ENCODE measurements at regions not wholly inside any gene's neighbourhood (a gene's known extent, or its start where the extent isn't known, plus 50 kb on each side); places are given as distances from the start of the nearest gene placed in this dataset.
"Not testable (repeated sequence)": the region's sequence is repeated elsewhere in the genome, so short reads cannot be mapped to it uniquely, and the experiment has no call there.

DNA sequence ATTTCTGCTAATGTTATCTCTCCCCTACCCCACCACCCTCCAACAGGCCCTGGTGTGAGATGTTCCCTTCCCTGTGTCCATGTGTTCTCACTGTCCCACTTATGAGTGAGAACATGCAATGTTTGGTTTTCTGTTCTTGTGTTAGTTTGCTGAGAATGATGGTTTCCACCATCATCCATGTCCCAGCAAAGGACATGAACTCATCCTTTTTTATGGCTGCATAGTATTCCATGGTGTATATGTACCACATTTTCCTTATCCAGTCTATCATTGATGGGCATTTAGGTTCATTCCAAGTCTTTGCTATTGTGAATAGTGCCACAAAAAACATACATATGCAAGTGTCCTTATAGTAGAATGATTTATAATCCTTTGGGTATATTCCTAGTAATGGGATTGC lies 104.5 kb downstream of the ZNF33B start:
- peaks cover 57% of the 10 kb centered on the region for H3K9me3 ChIP-seq (ENCODE audit: low read depth, low read length)
- H3K4me3 ChIP-seq (ENCODE audit: low read length); H3K4me1 ChIP-seq (ENCODE audit: insufficient read depth, low read length); H3K27me3 ChIP-seq (ENCODE audit: insufficient read depth, low read length): not testable (repeated sequence)

DNA sequence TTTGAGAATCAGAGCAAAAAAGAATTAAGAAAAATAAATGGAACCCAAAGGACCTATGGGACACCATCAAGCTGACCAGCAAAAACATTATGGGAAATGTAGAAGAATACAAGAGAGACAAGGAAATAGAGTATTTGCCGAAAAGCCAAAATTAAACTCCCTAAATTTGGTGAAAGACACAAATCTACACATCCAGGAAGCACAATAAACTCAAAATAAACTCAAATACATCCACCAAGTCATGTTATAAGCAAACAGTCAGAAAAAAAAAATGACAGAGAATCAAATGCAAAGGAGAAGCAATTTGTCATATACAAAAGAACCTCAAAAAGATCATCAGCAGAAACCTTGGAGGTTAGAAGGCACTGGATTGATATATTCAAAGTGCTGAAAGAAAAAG lies 105.4 kb downstream of the ZNF33B start:
- Histone ChIP-seq H3K4me3 (ENCODE audit: low read length) (no peak overlapping the region), H3K27me3 (ENCODE audit: insufficient read depth, low read length) (no peaks in the 10 kb centered on the region), H3K9me3 (ENCODE audit: low read depth, low read length) (peaks cover 57% of the 10 kb centered on the region), H3K4me1 (ENCODE audit: insufficient read depth, low read length) (no peaks in the 10 kb centered on the region)

DNA sequence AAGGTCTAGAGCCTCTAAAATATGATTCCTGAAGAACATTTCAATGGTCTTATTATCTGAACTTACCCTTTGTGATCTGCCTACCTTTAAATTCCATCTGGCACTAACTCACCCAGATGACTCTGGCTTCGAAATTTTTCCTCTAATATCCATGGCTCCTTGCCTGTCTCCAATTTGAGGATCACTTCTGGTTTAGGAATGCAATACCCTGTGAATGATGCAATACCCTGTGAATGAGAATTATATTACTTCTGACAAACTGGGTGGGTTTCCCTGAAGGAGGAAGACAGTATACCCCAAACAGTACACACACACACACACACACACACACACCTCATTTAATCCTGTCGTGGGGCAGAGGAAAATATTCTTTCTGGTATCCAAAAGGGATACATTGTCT lies 115.3 kb downstream of the ZNF33B start:
- no peaks in the 10 kb centered on the region for H3K27me3 ChIP-seq (ENCODE audit: insufficient read depth, low read length)
- H3K4me1 ChIP-seq (ENCODE audit: insufficient read depth, low read length), result no peaks in the 10 kb centered on the region
- no peak overlapping the region for H3K4me3 ChIP-seq (ENCODE audit: low read length)
- H3K9me3 ChIP-seq (ENCODE audit: low read depth, low read length), result peaks cover 63% of the 10 kb centered on the region

DNA sequence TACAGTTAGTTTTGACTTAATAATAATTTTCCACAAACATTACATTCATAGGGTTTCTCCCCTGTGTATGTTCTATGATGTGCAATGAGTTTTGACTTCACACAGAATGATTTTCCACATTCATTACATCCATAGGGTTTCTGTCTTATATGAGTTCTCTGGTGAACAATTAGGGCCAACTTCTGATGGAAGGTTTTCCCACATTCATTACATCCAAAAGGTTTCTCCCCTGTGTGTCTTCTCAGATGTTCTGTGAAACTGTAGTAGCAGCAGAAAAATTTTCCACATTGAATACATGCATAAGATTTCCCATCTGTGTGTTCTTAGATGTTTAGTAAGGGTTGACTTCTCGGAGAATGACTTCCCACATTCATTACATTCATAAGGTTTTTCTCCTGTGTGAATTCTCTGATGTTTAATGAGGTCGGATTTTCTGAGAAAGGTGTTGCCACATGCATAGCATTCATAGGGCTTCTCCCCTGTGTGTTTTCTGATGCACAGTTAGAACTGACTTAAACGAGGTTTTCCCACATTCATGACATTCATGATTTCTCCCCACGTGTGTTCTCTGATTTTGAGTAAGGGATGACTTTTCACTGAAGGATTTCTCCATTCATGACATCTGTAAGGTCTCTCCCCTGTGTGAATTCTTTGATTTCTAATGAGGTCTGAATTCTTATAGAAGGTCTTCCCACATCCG lies 118.5 kb downstream of the ZNF33B start:
- peaks cover 92% of the 10 kb centered on the region for H3K9me3 ChIP-seq (ENCODE audit: low read depth, low read length)
- no peaks in the 10 kb centered on the region for H3K27me3 ChIP-seq (ENCODE audit: insufficient read depth, low read length)
- no peaks in the 10 kb centered on the region for H3K4me1 ChIP-seq (ENCODE audit: insufficient read depth, low read length)
- H3K4me3 ChIP-seq (ENCODE audit: low read length), result no peak overlapping the region

GRCh38 chr10:42519079-42519478 lies 119.3 kb downstream of the ZNF33B start:
- Histone ChIP-seq H3K27me3 (ENCODE audit: insufficient read depth, low read length) (no peaks in the 10 kb centered on the region), H3K4me1 (ENCODE audit: insufficient read depth, low read length) (no peaks in the 10 kb centered on the region), H3K9me3 (ENCODE audit: low read depth, low read length) (peaks cover 95% of the 10 kb centered on the region), H3K4me3 (ENCODE audit: low read length) (no peak overlapping the region)

DNA sequence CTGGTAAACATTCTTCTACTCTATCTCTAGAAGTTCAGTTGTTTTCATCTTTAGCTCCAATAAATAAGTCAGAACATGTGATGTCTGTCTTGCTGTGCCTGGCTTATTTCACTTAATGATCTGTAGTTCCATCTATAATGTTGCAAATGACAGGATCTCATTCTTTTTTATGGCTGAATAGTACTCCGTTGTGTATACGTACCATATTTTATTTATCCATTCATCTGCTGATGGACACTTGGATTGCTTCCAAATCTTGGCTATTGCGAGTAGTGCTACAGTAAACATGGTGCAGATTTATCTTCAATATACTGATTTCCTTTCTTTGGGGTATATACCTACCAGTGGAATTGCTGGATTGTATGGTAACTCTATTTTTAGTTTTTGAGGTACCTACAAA lies 124.4 kb downstream of the ZNF33B start:
- no peaks in the 10 kb centered on the region for H3K4me1 ChIP-seq (ENCODE audit: insufficient read depth, low read length)
- peaks cover 82% of the 10 kb centered on the region for H3K9me3 ChIP-seq (ENCODE audit: low read depth, low read length)
- H3K27me3 ChIP-seq (ENCODE audit: insufficient read depth, low read length), result no peaks in the 10 kb centered on the region
- no peak overlapping the region for H3K4me3 ChIP-seq (ENCODE audit: low read length)

DNA sequence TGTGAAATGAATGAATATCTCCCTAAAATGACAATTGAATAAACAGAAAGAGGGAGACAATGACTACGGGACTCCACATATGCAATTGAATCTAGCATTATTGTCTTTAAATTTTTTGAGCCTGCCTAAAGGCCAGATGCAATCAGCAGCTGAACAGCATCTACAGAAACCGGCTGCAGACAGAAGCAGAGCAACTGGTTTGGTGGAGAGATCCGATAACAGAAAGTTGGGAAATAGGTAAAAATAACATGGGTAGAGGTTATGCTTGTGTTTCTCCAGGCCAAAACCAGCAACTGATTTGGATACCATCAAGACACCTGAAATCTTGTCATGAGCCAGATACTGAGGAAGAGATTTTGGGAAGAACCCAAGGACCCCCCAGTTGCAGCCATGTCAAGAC lies 146.6 kb downstream of the ZNF33B start:
- Histone ChIP-seq H3K4me3 (ENCODE audit: low read length) (no peak overlapping the region), H3K9me3 (ENCODE audit: low read depth, low read length) (no peaks in the 10 kb centered on the region), H3K27me3 (ENCODE audit: insufficient read depth, low read length) (no peaks in the 10 kb centered on the region), H3K4me1 (ENCODE audit: insufficient read depth, low read length) (no peaks in the 10 kb centered on the region)

DNA sequence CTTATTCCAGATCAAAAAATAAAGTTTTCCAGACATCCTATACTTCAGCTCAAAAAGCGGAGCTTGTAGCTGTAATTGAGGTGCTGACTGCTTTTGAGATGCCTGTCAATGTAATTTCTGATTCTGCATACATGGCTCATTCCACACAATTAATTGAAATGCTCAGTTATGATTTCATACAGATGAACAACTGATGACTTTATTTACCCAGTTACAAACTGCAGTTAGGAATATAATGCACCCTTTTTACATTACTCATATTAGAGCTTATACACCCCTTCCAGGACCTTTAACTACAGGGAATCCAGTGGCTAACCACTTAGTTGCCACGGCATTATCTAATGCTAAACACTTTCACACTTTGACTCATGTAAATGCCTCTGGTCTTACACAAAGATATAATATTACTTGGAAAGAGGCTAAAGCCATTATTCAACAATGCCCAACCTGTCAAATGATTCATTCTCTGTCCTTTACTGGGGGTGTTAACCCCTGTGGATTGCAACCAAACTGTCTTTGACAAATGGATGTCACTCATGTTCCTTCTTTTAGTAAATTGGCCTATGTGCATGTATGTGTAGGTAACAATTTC lies 147.3 kb downstream of the ZNF33B start:
- Histone ChIP-seq H3K9me3 (ENCODE audit: low read depth, low read length) (no peaks in the 10 kb centered on the region), H3K4me3 (ENCODE audit: low read length) (no peak overlapping the region)

GRCh38 chr10:42490368-42490767 lies 148.0 kb downstream of the ZNF33B start:
- H3K4me1 ChIP-seq (ENCODE audit: insufficient read depth, low read length), result no peaks in the 10 kb centered on the region
- H3K9me3 ChIP-seq (ENCODE audit: low read depth, low read length), result no peaks in the 10 kb centered on the region
- no peak overlapping the region for H3K4me3 ChIP-seq (ENCODE audit: low read length)
- no peaks in the 10 kb centered on the region for H3K27me3 ChIP-seq (ENCODE audit: insufficient read depth, low read length)

More for the DNA sequence above, 147.3 kb downstream of the ZNF33B start:
- no peaks in the 10 kb centered on the region for H3K27me3 ChIP-seq (ENCODE audit: insufficient read depth, low read length)
- no peaks in the 10 kb centered on the region for H3K4me1 ChIP-seq (ENCODE audit: insufficient read depth, low read length)

DNA sequence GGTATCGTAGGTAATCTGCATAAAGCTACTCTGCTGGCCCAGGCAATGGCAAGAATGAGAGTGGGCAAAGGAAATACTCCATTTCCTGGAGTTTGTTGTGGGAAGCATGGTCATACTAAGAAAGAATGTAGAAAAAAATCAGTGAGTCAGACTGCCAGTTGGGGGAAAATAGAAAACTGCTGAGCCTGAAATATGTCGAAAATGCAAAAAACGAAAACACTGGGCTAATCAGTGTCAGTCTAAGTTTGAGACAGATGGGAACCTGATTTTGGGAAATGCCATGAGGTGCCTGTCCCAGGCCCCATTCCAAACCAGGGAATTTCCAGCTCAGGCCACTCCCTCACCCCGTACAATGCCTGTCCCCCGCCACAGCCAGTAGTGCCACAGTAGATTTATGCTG lies 150.0 kb downstream of the ZNF33B start:
- Histone ChIP-seq H3K27me3 (ENCODE audit: insufficient read depth, low read length) (no peaks in the 10 kb centered on the region), H3K9me3 (ENCODE audit: low read depth, low read length) (no peaks in the 10 kb centered on the region), H3K4me3 (ENCODE audit: low read length) (no peak overlapping the region), H3K4me1 (ENCODE audit: insufficient read depth, low read length) (no peaks in the 10 kb centered on the region)

- Histone ChIP-seq H3K9me3 (ENCODE audit: low read depth, low read length) (no peaks in the 10 kb centered on the region), H3K4me3 (ENCODE audit: low read length) (no peak overlapping the region), H3K4me1 (ENCODE audit: insufficient read depth, low read length) (no peaks in the 10 kb centered on the region), H3K27me3 (ENCODE audit: insufficient read depth, low read length) (no peaks in the 10 kb centered on the region)
These were observed 156.0 kb downstream of the ZNF33B start for GRCh38 chr10:42482411-42482810.

GRCh38 chr10:42479057-42479456 lies 159.3 kb downstream of the ZNF33B start:
- Histone ChIP-seq H3K27me3 (ENCODE audit: insufficient read depth, low read length) (peaks cover 6% of the 10 kb centered on the region), H3K9me3 (ENCODE audit: low read depth, low read length) (no peaks in the 10 kb centered on the region), H3K4me1 (ENCODE audit: insufficient read depth, low read length) (no peaks in the 10 kb centered on the region), H3K4me3 (ENCODE audit: low read length) (no peak overlapping the region)

- H3K4me3 ChIP-seq (ENCODE audit: low read length), result no peak overlapping the region
- no peaks in the 10 kb centered on the region for H3K9me3 ChIP-seq (ENCODE audit: low read depth, low read length)
- no peaks in the 10 kb centered on the region for H3K4me1 ChIP-seq (ENCODE audit: insufficient read depth, low read length)
- H3K27me3 ChIP-seq (ENCODE audit: insufficient read depth, low read length), result peaks cover 6% of the 10 kb centered on the region
These were observed 161.2 kb downstream of the ZNF33B start for GRCh38 chr10:42477170-42477569.

DNA sequence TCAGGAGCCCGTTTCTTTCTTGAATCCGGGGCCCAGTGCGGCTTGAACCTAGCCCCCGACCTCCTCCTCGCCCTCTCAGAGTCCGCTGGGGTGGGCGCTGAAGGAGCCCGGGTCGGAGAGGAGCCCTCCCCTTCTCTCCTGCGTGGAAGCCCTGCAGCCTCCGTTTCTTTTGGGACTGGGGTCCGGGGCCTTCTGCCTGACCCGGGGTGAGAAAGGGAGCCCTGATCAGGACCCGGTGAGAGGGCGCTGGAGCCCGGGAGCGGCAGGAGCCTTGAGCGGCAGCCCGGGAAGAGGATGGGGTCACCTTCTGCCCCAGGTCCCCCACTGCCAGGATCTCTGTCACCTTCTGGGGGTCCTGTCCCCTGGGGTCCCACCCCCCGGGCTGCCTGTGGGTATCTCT lies 162.3 kb downstream of the ZNF33B start:
- H3K9me3 ChIP-seq (ENCODE audit: low read depth, low read length), result no peaks in the 10 kb centered on the region
- no peak overlapping the region for H3K4me3 ChIP-seq (ENCODE audit: low read length)
- H3K4me1 ChIP-seq (ENCODE audit: insufficient read depth, low read length), result no peaks in the 10 kb centered on the region
- peaks cover 6% of the 10 kb centered on the region for H3K27me3 ChIP-seq (ENCODE audit: insufficient read depth, low read length)

- Histone ChIP-seq H3K9me3 (ENCODE audit: low read depth, low read length) (no peaks in the 10 kb centered on the region), H3K4me3 (ENCODE audit: low read length) (no peak overlapping the region), H3K4me1 (ENCODE audit: insufficient read depth, low read length) (no peaks in the 10 kb centered on the region), H3K27me3 (ENCODE audit: insufficient read depth, low read length) (peaks cover 6% of the 10 kb centered on the region)
These were observed 162.9 kb downstream of the ZNF33B start for GRCh38 chr10:42475168-42476098.

Data from mononuclear cell (primary cell).